ENCODE measurements at regions not wholly inside any gene's neighbourhood (a gene's known extent, or its start where the extent isn't known, plus 50 kb on each side); places are given as distances from the start of the nearest gene placed in this dataset.

GRCh38 chr1:39102537-39103327 is 76.6 kb downstream of the NDUFS5 start (continued):
- TF ChIP-seq CTCF (IDR thresholded peaks at IDR 0.05 in 2 of 3, conservative IDR thresholded peaks at IDR 0.05 in 1 of 3; ENCODE audit: control insufficient read depth in 2 of 3, extremely low read depth in 1 of 3, insufficient read depth in 1 of 3, low read depth in 3 of 3, low read length in 3 of 3) (peak; percentile 66 to 82 (median 75)), FOXM1 (IDR thresholded peaks at IDR 0.05; ENCODE audit: low read depth, low read length) (peak; percentile 65), NFIC (IDR thresholded peaks at IDR 0.05; ENCODE audit: low read depth, low read length) (no peak), NFYA (IDR thresholded peaks at IDR 0.05; ENCODE audit: borderline replicate concordance, low read depth, low read length) (no peak), TBL1XR1 (IDR thresholded peaks at IDR 0.05; ENCODE audit: low read depth, low read length) (peak; percentile 39), TCF7 (IDR thresholded peaks at IDR 0.05; ENCODE audit: borderline replicate concordance) (no peak), SUPT20H (IDR thresholded peaks at IDR 0.05; ENCODE audit: borderline replicate concordance, control insufficient read depth, low read depth, low read length) (no peak), KLF5 (IDR thresholded peaks at IDR 0.05; ENCODE audit: partially characterized antibody) (no peak), NR2C2 (IDR thresholded peaks at IDR 0.05; ENCODE audit: borderline replicate concordance, control insufficient read depth, insufficient read length, low read depth) (no peak), HCFC1 (IDR thresholded peaks at IDR 0.05; ENCODE audit: low read length) (no peak), IKZF2 (IDR thresholded peaks at IDR 0.05) (peak; percentile 88 to 90), MEF2A (IDR thresholded peaks at IDR 0.05; ENCODE audit: insufficient read depth, low read depth, low read length) (peak; percentile 75; the same call in 1 of the 2 replicates), ZNF217 (IDR thresholded peaks at IDR 0.05) (peak; percentile 61; the same call in 1 of the 2 replicates), NR2F1 (conservative IDR thresholded peaks at IDR 0.05) (no peak; the same call in 1 of the 2 replicates), TCF12 (IDR thresholded peaks at IDR 0.05; ENCODE audit: low read depth, low read length) (no peak), GATAD2B (conservative IDR thresholded peaks at IDR 0.05; ENCODE audit: low read depth) (no peak), CREB1 (IDR thresholded peaks at IDR 0.05; ENCODE audit: low read depth) (no peak), TCF3 (IDR thresholded peaks at IDR 0.05; ENCODE audit: borderline replicate concordance, insufficient read depth, low read depth, low read length) (no peak)
- TF ChIP-seq, protein P1, sequence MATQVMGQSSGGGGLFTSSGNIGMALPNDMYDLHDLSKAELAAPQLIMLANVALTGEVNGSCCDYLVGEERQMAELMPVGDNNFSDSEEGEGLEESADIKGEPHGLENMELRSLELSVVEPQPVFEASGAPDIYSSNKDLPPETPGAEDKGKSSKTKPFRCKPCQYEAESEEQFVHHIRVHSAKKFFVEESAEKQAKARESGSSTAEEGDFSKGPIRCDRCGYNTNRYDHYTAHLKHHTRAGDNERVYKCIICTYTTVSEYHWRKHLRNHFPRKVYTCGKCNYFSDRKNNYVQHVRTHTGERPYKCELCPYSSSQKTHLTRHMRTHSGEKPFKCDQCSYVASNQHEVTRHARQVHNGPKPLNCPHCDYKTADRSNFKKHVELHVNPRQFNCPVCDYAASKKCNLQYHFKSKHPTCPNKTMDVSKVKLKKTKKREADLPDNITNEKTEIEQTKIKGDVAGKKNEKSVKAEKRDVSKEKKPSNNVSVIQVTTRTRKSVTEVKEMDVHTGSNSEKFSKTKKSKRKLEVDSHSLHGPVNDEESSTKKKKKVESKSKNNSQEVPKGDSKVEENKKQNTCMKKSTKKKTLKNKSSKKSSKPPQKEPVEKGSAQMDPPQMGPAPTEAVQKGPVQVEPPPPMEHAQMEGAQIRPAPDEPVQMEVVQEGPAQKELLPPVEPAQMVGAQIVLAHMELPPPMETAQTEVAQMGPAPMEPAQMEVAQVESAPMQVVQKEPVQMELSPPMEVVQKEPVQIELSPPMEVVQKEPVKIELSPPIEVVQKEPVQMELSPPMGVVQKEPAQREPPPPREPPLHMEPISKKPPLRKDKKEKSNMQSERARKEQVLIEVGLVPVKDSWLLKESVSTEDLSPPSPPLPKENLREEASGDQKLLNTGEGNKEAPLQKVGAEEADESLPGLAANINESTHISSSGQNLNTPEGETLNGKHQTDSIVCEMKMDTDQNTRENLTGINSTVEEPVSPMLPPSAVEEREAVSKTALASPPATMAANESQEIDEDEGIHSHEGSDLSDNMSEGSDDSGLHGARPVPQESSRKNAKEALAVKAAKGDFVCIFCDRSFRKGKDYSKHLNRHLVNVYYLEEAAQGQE (IDR thresholded peaks at IDR 0.05; ENCODE audit: low read depth, low read length) = no peak
- TF ChIP-seq, protein P2, sequence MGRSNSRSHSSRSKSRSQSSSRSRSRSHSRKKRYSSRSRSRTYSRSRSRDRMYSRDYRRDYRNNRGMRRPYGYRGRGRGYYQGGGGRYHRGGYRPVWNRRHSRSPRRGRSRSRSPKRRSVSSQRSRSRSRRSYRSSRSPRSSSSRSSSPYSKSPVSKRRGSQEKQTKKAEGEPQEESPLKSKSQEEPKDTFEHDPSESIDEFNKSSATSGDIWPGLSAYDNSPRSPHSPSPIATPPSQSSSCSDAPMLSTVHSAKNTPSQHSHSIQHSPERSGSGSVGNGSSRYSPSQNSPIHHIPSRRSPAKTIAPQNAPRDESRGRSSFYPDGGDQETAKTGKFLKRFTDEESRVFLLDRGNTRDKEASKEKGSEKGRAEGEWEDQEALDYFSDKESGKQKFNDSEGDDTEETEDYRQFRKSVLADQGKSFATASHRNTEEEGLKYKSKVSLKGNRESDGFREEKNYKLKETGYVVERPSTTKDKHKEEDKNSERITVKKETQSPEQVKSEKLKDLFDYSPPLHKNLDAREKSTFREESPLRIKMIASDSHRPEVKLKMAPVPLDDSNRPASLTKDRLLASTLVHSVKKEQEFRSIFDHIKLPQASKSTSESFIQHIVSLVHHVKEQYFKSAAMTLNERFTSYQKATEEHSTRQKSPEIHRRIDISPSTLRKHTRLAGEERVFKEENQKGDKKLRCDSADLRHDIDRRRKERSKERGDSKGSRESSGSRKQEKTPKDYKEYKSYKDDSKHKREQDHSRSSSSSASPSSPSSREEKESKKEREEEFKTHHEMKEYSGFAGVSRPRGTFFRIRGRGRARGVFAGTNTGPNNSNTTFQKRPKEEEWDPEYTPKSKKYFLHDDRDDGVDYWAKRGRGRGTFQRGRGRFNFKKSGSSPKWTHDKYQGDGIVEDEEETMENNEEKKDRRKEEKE (IDR thresholded peaks at IDR 0.05) = no peak
- TF ChIP-seq, protein P3, sequence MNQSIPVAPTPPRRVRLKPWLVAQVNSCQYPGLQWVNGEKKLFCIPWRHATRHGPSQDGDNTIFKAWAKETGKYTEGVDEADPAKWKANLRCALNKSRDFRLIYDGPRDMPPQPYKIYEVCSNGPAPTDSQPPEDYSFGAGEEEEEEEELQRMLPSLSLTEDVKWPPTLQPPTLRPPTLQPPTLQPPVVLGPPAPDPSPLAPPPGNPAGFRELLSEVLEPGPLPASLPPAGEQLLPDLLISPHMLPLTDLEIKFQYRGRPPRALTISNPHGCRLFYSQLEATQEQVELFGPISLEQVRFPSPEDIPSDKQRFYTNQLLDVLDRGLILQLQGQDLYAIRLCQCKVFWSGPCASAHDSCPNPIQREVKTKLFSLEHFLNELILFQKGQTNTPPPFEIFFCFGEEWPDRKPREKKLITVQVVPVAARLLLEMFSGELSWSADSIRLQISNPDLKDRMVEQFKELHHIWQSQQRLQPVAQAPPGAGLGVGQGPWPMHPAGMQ (IDR thresholded peaks at IDR 0.05; ENCODE audit: borderline replicate concordance) = no peak

All from GM12878 (cell line).